AG20443 (cell line): ENCODE measurements at regions not wholly inside any gene's neighbourhood (a gene's known extent, or its start where the extent isn't known, plus 50 kb on each side); places are given as distances from the start of the nearest gene placed in this dataset.

Source experiments
- DNase-seq: peaks from one replicate; pipeline ENCODE4 v3.0.0; 2012; ENCODE audit warnings: low spot score, mixed read lengths

DNA sequence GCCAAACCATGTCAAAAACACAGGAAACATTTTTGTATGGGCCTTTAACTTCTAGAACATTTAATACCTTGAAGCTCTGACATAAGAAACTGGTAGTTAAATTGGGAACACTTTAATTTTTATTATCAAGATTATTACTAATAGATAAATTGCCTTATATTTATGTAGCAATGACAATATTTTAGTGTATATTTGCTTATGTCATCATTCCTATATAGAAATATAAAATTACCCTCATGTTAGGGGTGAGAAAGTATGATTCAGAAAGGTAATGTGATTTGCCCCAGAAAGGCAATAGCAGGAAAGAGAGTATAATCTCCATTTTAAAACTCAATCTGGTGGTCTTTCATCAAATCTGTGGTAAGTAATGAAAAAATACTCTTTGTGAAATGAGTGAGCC is 147.4 kb downstream of the IL15 start:
- DNase-seq = no peak

- DNase-seq = no peak
These were observed 150.6 kb downstream of the IL15 start for GRCh38 chr4:141786946-141787345.

- DNase-seq = peak; percentile 30
These were observed 152.0 kb downstream of the IL15 start for GRCh38 chr4:141788169-141788915.

GRCh38 chr4:141789716-141790115 is 153.3 kb downstream of the IL15 start:
- no peak for DNase-seq

GRCh38 chr4:141792164-141792563 is 155.8 kb downstream of the IL15 start:
- DNase-seq = no peak

DNA sequence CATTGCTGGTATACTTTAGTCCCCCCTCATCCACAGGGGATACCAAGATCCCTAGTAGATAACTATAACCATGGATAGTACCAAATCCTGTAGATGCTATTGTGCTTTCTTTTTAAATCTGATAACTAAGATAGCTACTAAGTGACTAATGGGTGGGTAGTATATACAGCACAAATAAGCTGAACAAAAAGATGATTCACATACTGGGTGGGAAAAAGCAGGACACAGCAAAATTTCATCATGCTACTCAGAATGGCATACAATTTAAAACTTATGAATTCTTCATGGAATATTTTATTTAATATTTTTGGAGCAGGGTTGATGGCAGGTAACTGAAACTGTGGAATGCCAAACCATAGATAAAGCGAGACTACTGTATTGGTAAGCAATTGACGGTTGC is 161.6 kb downstream of the IL15 start:
- DNase-seq = no peak

- DNase-seq = no peak
These were observed 165.2 kb downstream of the IL15 start for GRCh38 chr4:141801558-141801957.

DNA sequence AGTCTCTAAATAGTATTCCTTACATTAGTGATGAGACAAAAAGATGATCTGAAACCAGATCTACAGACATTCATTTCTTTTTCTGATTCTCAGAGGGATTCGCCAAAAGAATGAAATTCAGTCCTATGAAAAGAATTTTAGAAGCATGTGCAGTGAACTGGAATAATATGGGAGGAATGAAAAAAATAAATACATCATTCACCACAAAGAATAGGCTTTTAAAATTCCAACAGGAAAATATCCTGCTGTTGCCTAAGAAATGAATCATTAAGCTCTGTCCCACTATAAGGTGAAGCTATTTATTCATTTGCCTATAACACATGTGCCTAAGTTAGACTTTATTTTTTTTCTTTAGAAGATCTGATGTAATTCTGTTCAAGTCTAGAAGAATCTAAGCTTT is 165.9 kb downstream of the IL15 start:
- peak; percentile 62 for DNase-seq

GRCh38 chr4:141804836-141805235 is 168.5 kb downstream of the IL15 start:
- DNase-seq = no peak

DNA sequence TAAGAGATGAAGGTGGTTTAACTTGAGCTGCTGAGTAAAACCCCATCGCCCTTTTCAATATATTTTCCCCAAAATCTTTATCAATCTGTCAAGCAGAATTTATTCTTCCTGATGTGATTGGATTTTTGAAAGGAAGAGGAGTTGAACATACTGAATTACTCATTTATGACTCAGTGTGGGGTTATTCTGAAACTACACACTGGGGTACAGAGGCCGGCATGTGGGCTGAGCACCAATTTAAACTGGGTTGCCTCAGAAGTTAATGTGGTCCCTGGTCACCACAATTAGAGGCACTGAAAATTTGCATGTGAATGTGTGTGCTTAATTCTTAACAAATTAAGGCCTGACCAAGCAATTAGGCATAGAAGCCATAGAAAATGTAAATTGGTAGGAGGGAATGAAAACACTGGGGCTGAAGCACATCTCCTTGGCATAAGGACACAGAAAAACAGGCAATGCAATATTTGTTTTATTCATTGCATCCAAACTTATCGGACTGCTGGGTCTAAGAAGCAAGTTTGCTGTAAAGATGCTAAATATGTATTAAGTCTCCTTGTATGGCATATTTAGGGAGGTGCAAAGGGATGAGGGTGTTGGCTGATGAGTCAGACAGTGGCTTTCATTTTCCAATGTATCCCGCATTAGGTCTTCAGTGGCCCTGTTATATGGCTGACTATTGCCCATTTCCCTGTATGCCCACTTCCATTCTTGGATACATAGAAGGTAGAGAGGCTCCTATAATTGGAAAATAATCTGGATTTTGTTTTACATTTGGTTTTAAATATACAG is 170.9 kb downstream of the IL15 start:
- DNase-seq = no peak

- DNase-seq = no peak
These were observed 173.8 kb downstream of the IL15 start for GRCh38 chr4:141810038-141810711.

GRCh38 chr4:141810712-141811375 is 174.5 kb downstream of the IL15 start:
- no peak for DNase-seq

GRCh38 chr4:141812158-141812557 is 175.8 kb downstream of the IL15 start:
- DNase-seq = no peak

- DNase-seq = no peak
These were observed 178.1 kb downstream of the IL15 start for GRCh38 chr4:141814499-141814898.

GRCh38 chr4:141815646-141816045 is 179.3 kb downstream of the IL15 start:
- DNase-seq = no peak

- DNase-seq = no peak
These were observed 189.9 kb downstream of the IL15 start for GRCh38 chr4:141826260-141826659.

GRCh38 chr4:141833209-141833608 is 196.8 kb downstream of the IL15 start:
- no peak for DNase-seq

- DNase-seq = no peak
These were observed 204.1 kb downstream of the IL15 start for GRCh38 chr4:141840299-141840986.

DNA sequence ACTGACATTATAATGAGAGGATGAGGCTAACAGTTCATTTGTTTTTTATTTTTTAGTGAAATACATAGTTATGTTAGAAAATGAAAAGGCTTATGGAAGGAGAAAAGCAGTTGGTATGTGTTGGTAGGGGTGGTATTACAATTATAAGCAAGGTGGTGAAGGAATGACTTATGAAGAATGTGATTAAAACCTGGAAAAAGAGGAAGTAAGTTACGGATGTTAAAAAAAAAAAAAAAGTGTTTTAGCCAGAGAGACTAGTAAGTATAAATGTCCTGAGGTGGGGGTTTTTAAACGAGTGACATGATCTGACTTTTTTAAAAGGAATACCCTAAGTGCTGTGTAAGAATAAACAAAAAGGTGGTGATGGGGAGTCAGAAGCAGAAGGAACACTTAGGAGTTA is 206.8 kb downstream of the IL15 start:
- DNase-seq = no peak

DNA sequence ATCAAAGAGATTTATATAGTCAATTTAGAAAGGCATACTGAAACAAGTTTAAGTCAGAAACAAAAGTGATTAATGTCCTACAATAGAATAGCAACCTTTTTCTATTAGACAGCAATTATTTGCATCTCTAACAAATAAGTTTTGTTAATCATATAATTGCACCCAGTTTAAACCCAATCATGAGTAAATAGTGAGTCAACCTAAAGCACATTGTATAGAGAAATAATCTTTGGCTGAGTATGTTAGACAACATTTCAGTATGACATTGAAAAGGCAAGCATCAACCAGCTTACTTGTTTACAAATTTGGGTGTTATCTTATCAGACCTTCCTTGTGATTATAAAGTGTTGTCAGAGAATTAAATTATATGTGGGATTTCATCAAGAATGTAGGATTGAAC is 209.5 kb downstream of the IL15 start:
- no peak for DNase-seq

DNA sequence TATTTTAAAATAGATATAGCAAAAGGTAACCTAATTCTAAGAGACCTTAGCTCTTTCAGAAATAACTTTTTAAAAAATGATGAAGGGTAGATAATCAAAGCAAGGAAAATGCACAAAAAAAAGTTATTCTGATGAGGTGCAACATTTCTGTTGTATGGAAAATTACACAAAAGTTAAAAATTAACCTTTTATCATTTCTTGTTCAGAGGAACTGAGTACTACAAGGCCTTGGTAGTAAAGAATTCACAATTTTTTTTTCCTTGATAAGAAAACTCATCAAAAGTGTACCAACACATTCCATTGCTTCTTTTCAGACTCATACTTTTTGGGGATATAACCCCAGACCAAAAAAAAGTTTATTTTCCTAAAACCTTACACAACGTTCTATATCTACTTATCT is 213.0 kb downstream of the IL15 start:
- no peak for DNase-seq

- DNase-seq = no peak
These were observed 213.4 kb downstream of the IL15 start for GRCh38 chr4:141849778-141850177.
